GM23338 (cell line): ENCODE measurements at regions not wholly inside any gene's neighbourhood (a gene's known extent, or its start where the extent isn't known, plus 50 kb on each side); places are given as distances from the start of the nearest gene placed in this dataset.

ENCODE experiments used
- ATAC-seq: fragments of 200-7000 bp; cut with Tn5 transposase; 3 replicates; pipeline ENCODE4 v1.9.1; 2020
- DNase-seq: peaks from one replicate; pipeline ENCODE4 v3.0.0-alpha.2; 2015; ENCODE audit warnings: low spot score
- H2AFZ ChIP-seq: fragments of 200-600 bp; sonication (generic); 2 replicates; pipeline ENCODE4 v1.8.0; 2016; ENCODE audit warnings: antibody characterized with exemption, mild to moderate bottlenecking, moderate library complexity
- H3F3A ChIP-seq: fragments of 200-600 bp; sonication (generic); replicated peaks from 2 replicates; pipeline ENCODE4 v1.8.0; 2017; ENCODE audit warnings: antibody characterized with exemption, mixed run types, low read depth
- H3K27ac ChIP-seq: fragments of 200-600 bp; sonication (generic); 2 replicates; pipeline ENCODE4 v1.6.1; 2016; ENCODE audit warnings: low read depth
- H3K27me3 ChIP-seq: fragments of 200-600 bp; sonication (generic); 2 replicates; pipeline ENCODE4 v1.8.0; 2016; ENCODE audit warnings: mild to moderate bottlenecking, mixed run types, moderate library complexity; ENCODE audit not compliant: insufficient read depth
- H3K36me3 ChIP-seq: fragments of 200-600 bp; sonication (generic); 2 replicates; pipeline ENCODE4 v1.8.0; 2016; ENCODE audit warnings: mild to moderate bottlenecking; ENCODE audit not compliant: insufficient read depth
- H3K4me1 ChIP-seq: fragments of 200-600 bp; sonication (generic); 2 replicates; pipeline ENCODE4 v1.8.0; 2016; ENCODE audit warnings: mild to moderate bottlenecking, moderate library complexity; ENCODE audit not compliant: insufficient read depth
- H3K4me2 ChIP-seq: fragments of 200-600 bp; sonication (generic); 2 replicates; pipeline ENCODE4 v1.7.1; 2017; ENCODE audit warnings: mixed run types
- H3K4me3 ChIP-seq: fragments of 200-600 bp; sonication (generic); 2 replicates; pipeline ENCODE4 v1.6.1; 2016; ENCODE audit warnings: mixed run types
- H3K79me2 ChIP-seq: fragments of 200-600 bp; sonication (generic); replicated peaks from 2 replicates; pipeline ENCODE4 v1.8.0; 2017; ENCODE audit warnings: mild to moderate bottlenecking; ENCODE audit not compliant: insufficient read depth
- H3K9me2 ChIP-seq: fragments of 200-600 bp; sonication (generic); 2 replicates; pipeline ENCODE4 v1.8.0; 2017; ENCODE audit not compliant: insufficient read depth
- H4K20me1 ChIP-seq: fragments of 200-600 bp; sonication (generic); replicated peaks from 2 replicates; pipeline ENCODE4 v1.8.0; 2017; ENCODE audit warnings: mild to moderate bottlenecking; ENCODE audit not compliant: insufficient read depth
- H3K27ac Mint-ChIP-seq: 2 replicates; pipeline ENCODE4 v1.8.0; 2020; ENCODE audit warnings: inconsistent platforms, mild to moderate bottlenecking, moderate library complexity, mixed read lengths
- H3K27me3 Mint-ChIP-seq: 3 replicates; pipeline ENCODE4 v1.8.0; 2022; ENCODE audit warnings: low read depth, mild to moderate bottlenecking, moderate library complexity, mixed read lengths, inconsistent platforms; ENCODE audit not compliant: insufficient read depth, poor library complexity
- H3K36me3 Mint-ChIP-seq: 3 replicates; pipeline ENCODE4 v1.8.0; 2021; ENCODE audit warnings: low read depth, mild to moderate bottlenecking, inconsistent platforms, moderate library complexity, mixed read lengths
- H3K4me1 Mint-ChIP-seq: 3 replicates; pipeline ENCODE4 v1.8.0; 2020; ENCODE audit warnings: mild to moderate bottlenecking, inconsistent platforms, mixed read lengths
- H3K4me3 Mint-ChIP-seq: 3 replicates; pipeline ENCODE4 v1.8.0; 2021; ENCODE audit warnings: moderate library complexity, mild to moderate bottlenecking, inconsistent platforms, mixed read lengths
- H3K9me3 Mint-ChIP-seq: 3 replicates; pipeline ENCODE4 v1.8.0; 2020; ENCODE audit warnings: moderate library complexity, mild to moderate bottlenecking, inconsistent platforms, mixed read lengths
- CREB1 ChIP-seq: fragments of 250-450 bp; sonication (Bioruptor Pico); IDR thresholded peaks from 2 replicates; pipeline ENCODE4 v1.5.0; 2020; ENCODE audit warnings: low read depth, mild to moderate bottlenecking, moderate library complexity
- EZH2phosphoT487 ChIP-seq: fragments of 200-600 bp; sonication (generic); IDR thresholded peaks from one replicate; pipeline ENCODE4 v1.8.1; 2018; ENCODE audit warnings: antibody characterized with exemption; ENCODE audit not compliant: unreplicated experiment
- ZNF114 ChIP-seq: fragments of 250-450 bp; sonication (Bioruptor Pico); IDR thresholded peaks from 2 replicates; pipeline ENCODE4 v1.5.0; 2020; ENCODE audit warnings: mild to moderate bottlenecking, moderate library complexity
- TF ChIP-seq, protein P1 (sequence below), 2 experiments: fragments of 200-600 bp in 1 of 2; sonication (generic) in 1 of 2; conservative IDR thresholded peaks; 2 replicates each; pipeline versions ENCODE4 v1.5.1 to v1.6.1; 2016 to 2017; ENCODE audit warnings: antibody characterized with exemption in 2 of 2, low read depth in 2 of 2, mild to moderate bottlenecking in 2 of 2, moderate library complexity in 1 of 2
- TF ChIP-seq, protein P2 (sequence below): IDR thresholded peaks from one replicate; pipeline ENCODE4 v1.6.1; 2018; ENCODE audit warnings: antibody characterized with exemption; ENCODE audit not compliant: unreplicated experiment
- TF ChIP-seq, protein P3 (sequence below): IDR thresholded peaks from 2 replicates; pipeline ENCODE4 v1.6.1; 2016; ENCODE audit warnings: antibody characterized with exemption

DNA sequence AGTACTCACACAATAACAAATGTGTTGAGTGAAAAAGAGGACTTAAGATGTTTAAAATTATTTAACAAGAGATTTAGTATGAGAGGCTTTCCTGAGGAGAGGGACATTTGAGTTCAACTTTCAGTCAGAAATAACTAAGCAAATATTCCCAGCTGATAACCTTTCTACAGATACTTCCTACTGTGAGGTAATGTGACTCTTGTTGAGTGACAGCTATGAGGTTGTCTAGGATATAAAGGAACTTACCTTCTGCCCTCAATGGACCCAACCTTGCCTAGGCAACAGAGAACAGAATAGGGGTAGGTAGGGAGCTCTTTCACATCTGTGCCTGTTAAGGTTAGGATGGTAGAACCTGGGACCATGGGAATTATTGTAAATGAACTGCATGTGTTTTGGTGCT lies 54.7 kb downstream of the GLUD2 start:
- Mint-ChIP-seq H3K27ac (no peak overlapping the region), H3K9me3 (peaks cover 3% of the 10 kb centered on the region; the same call in 2 of the 3 replicates), H3K36me3 (no peaks in the 10 kb centered on the region), H3K4me1 (no peaks in the 10 kb centered on the region), H3K4me3 (no peak overlapping the region), H3K27me3 (no peaks in the 10 kb centered on the region)
- H3K4me3 ChIP-seq, result no peak overlapping the region
- ATAC-seq (no peak), DNase-seq (no peak)
- no peak overlapping the region for H3K4me2 ChIP-seq
- H3K9me2 ChIP-seq, result no peaks in the 10 kb centered on the region
- no peaks in the 10 kb centered on the region for H3K79me2 ChIP-seq
- TF ChIP-seq EZH2phosphoT487 (no peak), CREB1 (CRISPR knock-in tag) (no peak), ZNF114 (CRISPR knock-in tag) (no peak)
- TF ChIP-seq, protein P1, sequence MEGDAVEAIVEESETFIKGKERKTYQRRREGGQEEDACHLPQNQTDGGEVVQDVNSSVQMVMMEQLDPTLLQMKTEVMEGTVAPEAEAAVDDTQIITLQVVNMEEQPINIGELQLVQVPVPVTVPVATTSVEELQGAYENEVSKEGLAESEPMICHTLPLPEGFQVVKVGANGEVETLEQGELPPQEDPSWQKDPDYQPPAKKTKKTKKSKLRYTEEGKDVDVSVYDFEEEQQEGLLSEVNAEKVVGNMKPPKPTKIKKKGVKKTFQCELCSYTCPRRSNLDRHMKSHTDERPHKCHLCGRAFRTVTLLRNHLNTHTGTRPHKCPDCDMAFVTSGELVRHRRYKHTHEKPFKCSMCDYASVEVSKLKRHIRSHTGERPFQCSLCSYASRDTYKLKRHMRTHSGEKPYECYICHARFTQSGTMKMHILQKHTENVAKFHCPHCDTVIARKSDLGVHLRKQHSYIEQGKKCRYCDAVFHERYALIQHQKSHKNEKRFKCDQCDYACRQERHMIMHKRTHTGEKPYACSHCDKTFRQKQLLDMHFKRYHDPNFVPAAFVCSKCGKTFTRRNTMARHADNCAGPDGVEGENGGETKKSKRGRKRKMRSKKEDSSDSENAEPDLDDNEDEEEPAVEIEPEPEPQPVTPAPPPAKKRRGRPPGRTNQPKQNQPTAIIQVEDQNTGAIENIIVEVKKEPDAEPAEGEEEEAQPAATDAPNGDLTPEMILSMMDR (conservative IDR thresholded peaks at IDR 0.05; ENCODE audit: low read depth in 2 of 2), result no peak
- no peak overlapping the region for H2AFZ ChIP-seq
- no peaks in the 10 kb centered on the region for H3K4me1 ChIP-seq
- no peaks in the 10 kb centered on the region for H3K27me3 ChIP-seq
- H3K27ac ChIP-seq, result no peak overlapping the region
- H4K20me1 ChIP-seq, result no peaks in the 10 kb centered on the region
- H3K36me3 ChIP-seq, result no peaks in the 10 kb centered on the region
- H3F3A ChIP-seq, result no peaks in the 10 kb centered on the region

DNA sequence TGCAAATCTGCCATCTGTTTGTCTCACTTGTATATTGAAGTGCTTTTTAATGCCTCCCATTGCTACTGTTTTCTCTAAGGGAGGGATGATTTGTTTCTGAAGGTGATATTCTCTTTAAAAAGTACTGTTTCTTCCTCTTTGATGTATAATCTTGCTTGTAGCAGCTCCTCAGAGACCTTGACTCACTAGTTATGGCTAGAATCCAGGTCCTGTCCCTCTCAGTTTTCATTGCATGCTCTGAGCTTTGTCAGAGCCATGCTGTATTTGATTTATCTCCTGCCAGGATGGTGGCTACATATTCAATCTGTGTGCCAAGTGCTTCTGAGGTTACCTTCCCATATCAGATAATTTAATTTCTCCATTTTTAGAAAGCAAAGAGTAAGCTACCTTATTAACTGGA lies 56.0 kb downstream of the GLUD2 start:
- H3K27ac ChIP-seq, result no peak overlapping the region
- H3K27me3 ChIP-seq, result no peaks in the 10 kb centered on the region
- H3F3A ChIP-seq, result no peaks in the 10 kb centered on the region
- H3K36me3 Mint-ChIP-seq, result no peaks in the 10 kb centered on the region
- ATAC-seq, result no peak
- no peaks in the 10 kb centered on the region for H3K36me3 ChIP-seq
- H3K4me3 ChIP-seq, result no peak overlapping the region
- H3K27ac Mint-ChIP-seq, result no peak overlapping the region
- no peaks in the 10 kb centered on the region for H3K27me3 Mint-ChIP-seq
- no peak overlapping the region for H3K4me2 ChIP-seq
- H2AFZ ChIP-seq, result no peak overlapping the region
- no peaks in the 10 kb centered on the region for H3K4me1 ChIP-seq
- H3K9me3 Mint-ChIP-seq, result peaks cover 3% of the 10 kb centered on the region; the same call in 2 of the 3 replicates
- H3K4me3 Mint-ChIP-seq, result no peak overlapping the region
- no peaks in the 10 kb centered on the region for H3K79me2 ChIP-seq
- H3K4me1 Mint-ChIP-seq, result no peaks in the 10 kb centered on the region
- no peaks in the 10 kb centered on the region for H3K9me2 ChIP-seq
- no peaks in the 10 kb centered on the region for H4K20me1 ChIP-seq
- DNase-seq, result no peak
- TF ChIP-seq, protein P2, sequence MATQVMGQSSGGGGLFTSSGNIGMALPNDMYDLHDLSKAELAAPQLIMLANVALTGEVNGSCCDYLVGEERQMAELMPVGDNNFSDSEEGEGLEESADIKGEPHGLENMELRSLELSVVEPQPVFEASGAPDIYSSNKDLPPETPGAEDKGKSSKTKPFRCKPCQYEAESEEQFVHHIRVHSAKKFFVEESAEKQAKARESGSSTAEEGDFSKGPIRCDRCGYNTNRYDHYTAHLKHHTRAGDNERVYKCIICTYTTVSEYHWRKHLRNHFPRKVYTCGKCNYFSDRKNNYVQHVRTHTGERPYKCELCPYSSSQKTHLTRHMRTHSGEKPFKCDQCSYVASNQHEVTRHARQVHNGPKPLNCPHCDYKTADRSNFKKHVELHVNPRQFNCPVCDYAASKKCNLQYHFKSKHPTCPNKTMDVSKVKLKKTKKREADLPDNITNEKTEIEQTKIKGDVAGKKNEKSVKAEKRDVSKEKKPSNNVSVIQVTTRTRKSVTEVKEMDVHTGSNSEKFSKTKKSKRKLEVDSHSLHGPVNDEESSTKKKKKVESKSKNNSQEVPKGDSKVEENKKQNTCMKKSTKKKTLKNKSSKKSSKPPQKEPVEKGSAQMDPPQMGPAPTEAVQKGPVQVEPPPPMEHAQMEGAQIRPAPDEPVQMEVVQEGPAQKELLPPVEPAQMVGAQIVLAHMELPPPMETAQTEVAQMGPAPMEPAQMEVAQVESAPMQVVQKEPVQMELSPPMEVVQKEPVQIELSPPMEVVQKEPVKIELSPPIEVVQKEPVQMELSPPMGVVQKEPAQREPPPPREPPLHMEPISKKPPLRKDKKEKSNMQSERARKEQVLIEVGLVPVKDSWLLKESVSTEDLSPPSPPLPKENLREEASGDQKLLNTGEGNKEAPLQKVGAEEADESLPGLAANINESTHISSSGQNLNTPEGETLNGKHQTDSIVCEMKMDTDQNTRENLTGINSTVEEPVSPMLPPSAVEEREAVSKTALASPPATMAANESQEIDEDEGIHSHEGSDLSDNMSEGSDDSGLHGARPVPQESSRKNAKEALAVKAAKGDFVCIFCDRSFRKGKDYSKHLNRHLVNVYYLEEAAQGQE, result no peak
- TF ChIP-seq ZNF114 (CRISPR knock-in tag), result no peak
- TF ChIP-seq, protein P1 (conservative IDR thresholded peaks at IDR 0.05; ENCODE audit: low read depth in 2 of 2), result no peak
- TF ChIP-seq, protein P3, sequence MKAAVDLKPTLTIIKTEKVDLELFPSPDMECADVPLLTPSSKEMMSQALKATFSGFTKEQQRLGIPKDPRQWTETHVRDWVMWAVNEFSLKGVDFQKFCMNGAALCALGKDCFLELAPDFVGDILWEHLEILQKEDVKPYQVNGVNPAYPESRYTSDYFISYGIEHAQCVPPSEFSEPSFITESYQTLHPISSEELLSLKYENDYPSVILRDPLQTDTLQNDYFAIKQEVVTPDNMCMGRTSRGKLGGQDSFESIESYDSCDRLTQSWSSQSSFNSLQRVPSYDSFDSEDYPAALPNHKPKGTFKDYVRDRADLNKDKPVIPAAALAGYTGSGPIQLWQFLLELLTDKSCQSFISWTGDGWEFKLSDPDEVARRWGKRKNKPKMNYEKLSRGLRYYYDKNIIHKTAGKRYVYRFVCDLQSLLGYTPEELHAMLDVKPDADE, result no peak
- no peak for TF ChIP-seq CREB1 (CRISPR knock-in tag)
